HFF-Myc (cell line): ENCODE measurements at regions not wholly inside any gene's neighbourhood (a gene's known extent, or its start where the extent isn't known, plus 50 kb on each side); places are given as distances from the start of the nearest gene placed in this dataset.

Experiments used
- DNase-seq: peaks from one replicate; pipeline ENCODE4 v3.0.0-alpha.2; 2011; ENCODE audit warnings: low read depth; ENCODE audit errors: extremely low read depth
- H3K4me3 ChIP-seq: replicated peaks from 2 replicates; pipeline ENCODE4 v1.5.1; 2011; ENCODE audit warnings: low read depth, mild to moderate bottlenecking, control low read depth, low read length
- CTCF ChIP-seq: IDR thresholded peaks from 2 replicates; pipeline ENCODE4 v1.5.1; 2012; ENCODE audit warnings: mild to moderate bottlenecking, low read depth, low read length, control low read depth; ENCODE audit errors: missing control alignments

DNA sequence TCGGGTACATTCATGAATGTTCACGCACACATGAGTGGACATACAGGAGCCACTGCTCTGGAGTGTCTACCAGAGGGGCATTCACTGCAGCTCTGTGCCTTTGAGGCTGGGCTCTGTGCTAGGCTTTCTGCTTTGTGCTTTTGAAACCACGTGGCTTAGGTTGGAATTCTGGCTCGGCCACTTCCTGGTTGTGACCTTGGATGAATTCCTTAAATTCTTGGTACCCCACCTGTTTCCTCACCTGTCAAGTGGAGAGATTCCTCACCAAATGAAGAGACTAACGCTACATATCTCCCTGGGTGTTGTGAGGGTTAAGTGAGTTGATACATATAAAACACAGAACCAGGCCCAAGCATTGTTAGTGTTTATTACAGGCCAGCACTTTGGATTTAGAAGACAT, 842.8 kb downstream of the VRK1 start:
- DNase-seq = no peak
- H3K4me3 ChIP-seq = no peak overlapping the region
- TF ChIP-seq CTCF = no peak

- DNase-seq = no peak
- H3K4me3 ChIP-seq = no peak overlapping the region
- no peak for TF ChIP-seq CTCF
Observed at GRCh38 chr14:97641827-97642226, 844.6 kb downstream of the VRK1 start.

- DNase-seq = no peak
- TF ChIP-seq CTCF = no peak
- no peak overlapping the region for H3K4me3 ChIP-seq
Observed at GRCh38 chr14:97642631-97643030, 845.4 kb downstream of the VRK1 start.

DNA sequence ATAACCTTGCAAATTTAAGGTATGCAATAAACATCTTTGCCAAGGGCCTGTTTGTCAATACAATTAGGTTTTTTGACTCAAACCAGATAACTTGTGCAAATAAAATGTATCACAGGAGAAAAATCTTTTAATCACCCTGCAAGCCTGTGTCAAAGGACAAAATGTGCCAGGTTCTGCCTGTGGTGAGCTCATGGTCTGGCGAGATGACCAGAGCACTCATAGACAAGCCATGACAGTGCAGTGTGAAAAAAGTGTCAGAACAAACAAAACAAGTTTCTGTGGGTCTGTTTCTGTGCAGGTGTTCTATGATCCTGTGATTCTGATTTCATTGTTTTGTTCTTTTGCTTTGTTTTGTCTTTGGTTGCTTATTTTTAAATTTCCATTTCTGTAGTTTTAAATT, 847.2 kb downstream of the VRK1 start:
- DNase-seq = no peak
- no peak overlapping the region for H3K4me3 ChIP-seq
- TF ChIP-seq CTCF = no peak

- no peak overlapping the region for H3K4me3 ChIP-seq
- no peak for DNase-seq
Observed at GRCh38 chr14:97649752-97650151, 852.6 kb downstream of the VRK1 start.

DNA sequence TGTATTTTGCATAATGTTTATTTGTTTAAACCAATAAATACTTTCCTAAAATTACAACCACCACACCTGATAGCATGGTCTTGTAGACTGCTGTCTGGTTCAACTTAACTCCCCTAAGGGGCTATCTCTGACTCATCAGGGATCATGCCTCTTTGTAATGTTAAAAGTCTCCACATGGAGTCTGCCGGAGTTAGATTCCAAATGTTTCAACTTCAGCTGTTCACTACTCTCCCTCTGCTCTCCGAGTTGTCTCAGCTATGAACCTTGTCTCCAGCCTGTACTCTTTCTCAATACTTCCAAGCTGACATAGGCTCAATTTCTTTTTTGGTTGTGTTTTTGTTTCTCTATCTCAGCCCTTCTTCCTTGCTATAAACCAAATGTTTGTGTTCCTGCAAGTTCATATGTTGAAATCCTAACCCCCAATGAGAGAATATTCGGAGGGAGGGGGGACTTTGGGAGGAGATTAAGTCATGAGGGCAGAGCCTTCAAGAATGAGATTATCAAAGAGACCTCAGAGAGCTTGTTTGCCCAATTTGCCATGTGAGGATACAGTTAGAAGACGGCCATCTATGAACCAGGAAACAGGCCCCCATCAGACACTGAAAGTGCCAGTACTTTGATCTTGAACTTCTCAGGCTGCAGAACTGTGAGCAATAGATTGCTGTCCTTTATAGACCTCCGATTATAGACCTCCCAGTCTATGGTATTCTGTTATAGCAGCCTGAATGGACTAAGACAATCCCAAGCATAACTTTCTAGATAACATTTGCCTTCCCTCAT, 858.2 kb downstream of the VRK1 start:
- H3K4me3 ChIP-seq = no peak overlapping the region
- no peak for TF ChIP-seq CTCF
- no peak for DNase-seq

More at GRCh38 chr14:97649752-97650151, 852.6 kb downstream of the VRK1 start:
- TF ChIP-seq CTCF = no peak

GRCh38 chr14:97657609-97658008, 860.4 kb downstream of the VRK1 start:
- TF ChIP-seq CTCF = no peak
- no peak for DNase-seq

More at GRCh38 chr14:97657609-97658008, 860.4 kb downstream of the VRK1 start:
- no peak overlapping the region for H3K4me3 ChIP-seq
